ENCODE measurements at regions not wholly inside any gene's neighbourhood (a gene's known extent, or its start where the extent isn't known, plus 50 kb on each side); places are given as distances from the start of the nearest gene placed in this dataset.
"Not testable (repeated sequence)": the region's sequence is repeated elsewhere in the genome, so short reads cannot be mapped to it uniquely, and the experiment has no call there.

- DNase-seq (ENCODE audit: low read depth, low spot score), result no peak
Measured at GRCh38 chr13:71005919-71006318, 861.1 kb downstream of the DACH1 start.

- no peak for DNase-seq (ENCODE audit: low read depth, low spot score)
Measured at GRCh38 chr13:70995338-70995737, 871.7 kb downstream of the DACH1 start.

GRCh38 chr13:70994191-70994590 lies 872.8 kb downstream of the DACH1 start:
- no peak for DNase-seq (ENCODE audit: low read depth, low spot score)

- no peak for DNase-seq (ENCODE audit: low read depth, low spot score)
Measured at GRCh38 chr13:70987043-70987442, 878.8 kb upstream of the KLHL1 start.

GRCh38 chr13:70985371-70985770 lies 877.1 kb upstream of the KLHL1 start:
- DNase-seq (ENCODE audit: low read depth, low spot score), result no peak

- DNase-seq (ENCODE audit: low read depth, low spot score), result not testable (repeated sequence)
Measured at GRCh38 chr13:70981219-70981618, 873.0 kb upstream of the KLHL1 start.

GRCh38 chr13:70969321-70969720 lies 861.1 kb upstream of the KLHL1 start:
- DNase-seq (ENCODE audit: low read depth, low spot score), result no peak

- DNase-seq (ENCODE audit: low read depth, low spot score), result no peak
Measured at GRCh38 chr13:70967564-70967963, 859.3 kb upstream of the KLHL1 start.

GRCh38 chr13:70964874-70965273 lies 856.6 kb upstream of the KLHL1 start:
- no peak for DNase-seq (ENCODE audit: low read depth, low spot score)

- no peak for DNase-seq (ENCODE audit: low read depth, low spot score)
Measured at GRCh38 chr13:70964124-70964523, 855.9 kb upstream of the KLHL1 start.

GRCh38 chr13:70960841-70961443 lies 852.7 kb upstream of the KLHL1 start:
- DNase-seq (ENCODE audit: low read depth, low spot score), result peak; percentile 13

- DNase-seq (ENCODE audit: low read depth, low spot score), result no peak
Measured at GRCh38 chr13:70959035-70959775, 851.0 kb upstream of the KLHL1 start.

GRCh38 chr13:70955887-70956286 lies 847.6 kb upstream of the KLHL1 start:
- no peak for DNase-seq (ENCODE audit: low read depth, low spot score)

- DNase-seq (ENCODE audit: low read depth, low spot score), result no peak
Measured at GRCh38 chr13:70950664-70951063, 842.4 kb upstream of the KLHL1 start.

- no peak for DNase-seq (ENCODE audit: low read depth, low spot score)
Measured at GRCh38 chr13:70945506-70945905, 837.3 kb upstream of the KLHL1 start.

GRCh38 chr13:70941454-70941853 lies 833.2 kb upstream of the KLHL1 start:
- DNase-seq (ENCODE audit: low read depth, low spot score), result no peak

- DNase-seq (ENCODE audit: low read depth, low spot score), result no peak
Measured at GRCh38 chr13:70938462-70938861, 830.2 kb upstream of the KLHL1 start.

GRCh38 chr13:70932511-70932910 lies 824.3 kb upstream of the KLHL1 start:
- DNase-seq (ENCODE audit: low read depth, low spot score), result no peak

- DNase-seq (ENCODE audit: low read depth, low spot score), result no peak
Measured at GRCh38 chr13:70923863-70924752, 815.9 kb upstream of the KLHL1 start.

- no peak for DNase-seq (ENCODE audit: low read depth, low spot score)
Measured at GRCh38 chr13:70911286-70911685, 803.0 kb upstream of the KLHL1 start.

- no peak for DNase-seq (ENCODE audit: low read depth, low spot score)
Measured at GRCh38 chr13:70908795-70909194, 800.5 kb upstream of the KLHL1 start.

- DNase-seq (ENCODE audit: low read depth, low spot score), result no peak
Measured at GRCh38 chr13:70905035-70905434, 796.8 kb upstream of the KLHL1 start.
